ENCODE measurements at regions not wholly inside any gene's neighbourhood (a gene's known extent, or its start where the extent isn't known, plus 50 kb on each side); places are given as distances from the start of the nearest gene placed in this dataset.

- Histone ChIP-seq H4K91ac (ENCODE audit: insufficient read length, low read depth, low read length) (no peak overlapping the region), H3K79me2 (ENCODE audit: insufficient read depth, low read length) (no peaks in the 10 kb centered on the region), H3K9ac (ENCODE audit: extremely low read depth, insufficient read length, low read length) (no peak overlapping the region), H3K18ac (ENCODE audit: insufficient read length, low read depth, low read length) (no peak overlapping the region), H3K14ac (ENCODE audit: insufficient read depth, low read length) (no peak overlapping the region), H2BK5ac (ENCODE audit: insufficient read length, low read length) (no peak overlapping the region), H3K27ac (ENCODE audit: insufficient read length, low read depth, low read length) (no peak overlapping the region), H3K4me1 (ENCODE audit: insufficient read depth, low read length) (no peaks in the 10 kb centered on the region), H2AK5ac (ENCODE audit: insufficient read length, low read length) (no peak overlapping the region), H4K8ac (replicated peaks; ENCODE audit: insufficient read length, low read depth, low read length) (no peak overlapping the region), H2BK12ac (ENCODE audit: insufficient read length, low read depth, low read length) (no peak overlapping the region), H3K79me1 (ENCODE audit: insufficient read depth, low read depth, low read length, poor library complexity, severe bottlenecking) (no peaks in the 10 kb centered on the region), H3K4me2 (ENCODE audit: insufficient read depth, insufficient read length, low read length) (no peak overlapping the region), H3K56ac (ENCODE audit: insufficient read length, low read depth, low read length) (no peak overlapping the region), H3T11ph (ENCODE audit: low read length) (no peak overlapping the region), H3K9me3 (ENCODE audit: control insufficient read depth, low read depth, low read length) (no peaks in the 10 kb centered on the region), H3K4ac (ENCODE audit: low read depth, low read length) (no peak overlapping the region), H3K23me2 (ENCODE audit: insufficient read length, low read depth, low read length, poor library complexity, severe bottlenecking) (no peaks in the 10 kb centered on the region), H2BK15ac (ENCODE audit: low read depth, low read length) (no peak overlapping the region), H4K5ac (ENCODE audit: insufficient read length, low read depth, low read length) (no peak overlapping the region), H3K23ac (ENCODE audit: insufficient read length, low read depth, low read length) (no peak overlapping the region), H3K27me3 (ENCODE audit: insufficient read depth, low read length) (no peaks in the 10 kb centered on the region), H2AFZ (ENCODE audit: low read length) (no peak overlapping the region), H2BK120ac (ENCODE audit: low read depth, low read length, poor library complexity, severe bottlenecking) (no peak overlapping the region), H2BK20ac (ENCODE audit: low read depth, low read length, poor library complexity, severe bottlenecking) (no peak overlapping the region), H4K20me1 (ENCODE audit: control insufficient read depth, insufficient read depth, insufficient read length) (no peaks in the 10 kb centered on the region)
- Mint-ChIP-seq H3K27me3 (ENCODE audit: low read depth) (no peaks in the 10 kb centered on the region), H3K4me3 (no peak overlapping the region), H3K36me3 (ENCODE audit: insufficient read depth in 1 of 3, low read depth in 3 of 3) (peaks cover 0 to 6% (median 4%) of the 10 kb centered on the region in 3 experiments; a peak in 4 of 7 replicates), H3K9me3 (peaks cover 4 to 5% of the 10 kb centered on the region in 2 experiments; a peak in 3 of 5 replicates), H3K4me1 (no peaks in the 10 kb centered on the region; a peak in 1 of 4 replicates), H3K27ac (no peak overlapping the region)
- TF ChIP-seq, protein P1, sequence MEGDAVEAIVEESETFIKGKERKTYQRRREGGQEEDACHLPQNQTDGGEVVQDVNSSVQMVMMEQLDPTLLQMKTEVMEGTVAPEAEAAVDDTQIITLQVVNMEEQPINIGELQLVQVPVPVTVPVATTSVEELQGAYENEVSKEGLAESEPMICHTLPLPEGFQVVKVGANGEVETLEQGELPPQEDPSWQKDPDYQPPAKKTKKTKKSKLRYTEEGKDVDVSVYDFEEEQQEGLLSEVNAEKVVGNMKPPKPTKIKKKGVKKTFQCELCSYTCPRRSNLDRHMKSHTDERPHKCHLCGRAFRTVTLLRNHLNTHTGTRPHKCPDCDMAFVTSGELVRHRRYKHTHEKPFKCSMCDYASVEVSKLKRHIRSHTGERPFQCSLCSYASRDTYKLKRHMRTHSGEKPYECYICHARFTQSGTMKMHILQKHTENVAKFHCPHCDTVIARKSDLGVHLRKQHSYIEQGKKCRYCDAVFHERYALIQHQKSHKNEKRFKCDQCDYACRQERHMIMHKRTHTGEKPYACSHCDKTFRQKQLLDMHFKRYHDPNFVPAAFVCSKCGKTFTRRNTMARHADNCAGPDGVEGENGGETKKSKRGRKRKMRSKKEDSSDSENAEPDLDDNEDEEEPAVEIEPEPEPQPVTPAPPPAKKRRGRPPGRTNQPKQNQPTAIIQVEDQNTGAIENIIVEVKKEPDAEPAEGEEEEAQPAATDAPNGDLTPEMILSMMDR (conservative IDR thresholded peaks at IDR 0.05), result no peak
- DNase-seq, result no peak
- WGBS (ENCODE audit: extremely low coverage, insufficient read length, low lambda C conversion rate), result no CpG with 5 or more reads among the region's 3 CpGs
These were observed 88.6 kb downstream of the MGST1 start for GRCh38 chr12:16435875-16436554.
